Kidney (tissue), 13 donors: ENCODE measurements at regions not wholly inside any gene's neighbourhood (a gene's known extent, or its start where the extent isn't known, plus 50 kb on each side); places are given as distances from the start of the nearest gene placed in this dataset.

Source experiments
- DNase-seq, 5 donors: peaks; one replicate each; pipeline ENCODE4 v3.0.0-alpha.2; 2013 to 2020
- FAIRE-seq: peaks from 2 replicates; lab custom pipeline; 2012; peaks lifted over from hg19 to GRCh38; lab: Jason Lieb, UNC
- H3K27ac ChIP-seq, 2 donors: one replicate each; pipeline ENCODE4 v1.7.0; 2013; ENCODE audit warnings: low read depth in 2 of 2, low read length in 2 of 2, inconsistent platforms in 1 of 2
- H3K27me3 ChIP-seq: one replicate; pipeline ENCODE4 v1.7.1; 2013; ENCODE audit warnings: low read length, inconsistent platforms; ENCODE audit not compliant: control insufficient read depth, insufficient read depth
- H3K36me3 ChIP-seq, 3 donors: one replicate each; pipeline versions ENCODE4 v1.7.0 to v1.7.1; 2013; ENCODE audit warnings: low read length in 3 of 3, control low read depth in 1 of 3, inconsistent platforms in 1 of 3; ENCODE audit not compliant: insufficient read depth in 3 of 3, control insufficient read depth in 2 of 3
- H3K4me1 ChIP-seq, 3 donors: one replicate each; pipeline versions ENCODE4 v1.7.0 to v1.7.1; 2013; ENCODE audit warnings: low read length in 3 of 3, inconsistent platforms in 1 of 3, low read depth in 1 of 3; ENCODE audit not compliant: control insufficient read depth in 2 of 3, insufficient read depth in 2 of 3
- H3K4me3 ChIP-seq, 3 donors: one replicate each; pipeline versions ENCODE4 v1.7.0 to v1.8.1; 2013; ENCODE audit warnings: low read length in 3 of 3, control low read depth in 1 of 3, inconsistent platforms in 1 of 3
- H3K9ac ChIP-seq, 3 donors: one replicate each; pipeline versions ENCODE4 v1.7.0 to v1.7.1; 2013; ENCODE audit warnings: low read length in 3 of 3, control low read depth in 1 of 3, inconsistent platforms in 1 of 3
- H3K9me3 ChIP-seq, 3 donors: one replicate each; pipeline versions ENCODE4 v1.7.0 to v1.7.1; 2013; ENCODE audit warnings: low read length in 3 of 3, control low read depth in 1 of 3, inconsistent platforms in 1 of 3; ENCODE audit not compliant: control insufficient read depth in 2 of 3, insufficient read depth in 1 of 3
- intact Hi-C: fragments of 100-400 bp; cut with DNase I; formaldehyde crosslinking; loops from one replicate; pipeline ENCODE4 v1.11.1; 2022
- TF ChIP-seq, protein P1 (sequence below): IDR thresholded peaks from 3 replicates; pipeline ENCODE4 v1.5.1; 2012; ENCODE audit warnings: mild to moderate bottlenecking, moderate library complexity, borderline replicate concordance; ENCODE audit not compliant: insufficient read depth; ENCODE audit errors: extremely low read depth
- donor health status: control.
- donor health status: control.
- donor health status: control.
- donor health status: control.
- donor health status: control.
- donor health status: DM: yes; HTN: yes; CAD: no.
- donor health status: Normal renal cell carcinoma (clear cell type).

- FAIRE-seq: no peak
- Histone ChIP-seq H3K4me3 (no peak overlapping the region), H3K27ac (no peak overlapping the region), H3K27me3 (no peaks in the 10 kb centered on the region), H3K36me3 (no peaks in the 10 kb centered on the region), H3K4me1 (peaks cover 0 to 6% (median 0%) of the 10 kb centered on the region in 3 donors), H3K9ac (no peak overlapping the region), H3K9me3 (no peaks in the 10 kb centered on the region)
- intact Hi-C loops: no loop called here
- no peak for DNase-seq
- TF ChIP-seq, protein P1, sequence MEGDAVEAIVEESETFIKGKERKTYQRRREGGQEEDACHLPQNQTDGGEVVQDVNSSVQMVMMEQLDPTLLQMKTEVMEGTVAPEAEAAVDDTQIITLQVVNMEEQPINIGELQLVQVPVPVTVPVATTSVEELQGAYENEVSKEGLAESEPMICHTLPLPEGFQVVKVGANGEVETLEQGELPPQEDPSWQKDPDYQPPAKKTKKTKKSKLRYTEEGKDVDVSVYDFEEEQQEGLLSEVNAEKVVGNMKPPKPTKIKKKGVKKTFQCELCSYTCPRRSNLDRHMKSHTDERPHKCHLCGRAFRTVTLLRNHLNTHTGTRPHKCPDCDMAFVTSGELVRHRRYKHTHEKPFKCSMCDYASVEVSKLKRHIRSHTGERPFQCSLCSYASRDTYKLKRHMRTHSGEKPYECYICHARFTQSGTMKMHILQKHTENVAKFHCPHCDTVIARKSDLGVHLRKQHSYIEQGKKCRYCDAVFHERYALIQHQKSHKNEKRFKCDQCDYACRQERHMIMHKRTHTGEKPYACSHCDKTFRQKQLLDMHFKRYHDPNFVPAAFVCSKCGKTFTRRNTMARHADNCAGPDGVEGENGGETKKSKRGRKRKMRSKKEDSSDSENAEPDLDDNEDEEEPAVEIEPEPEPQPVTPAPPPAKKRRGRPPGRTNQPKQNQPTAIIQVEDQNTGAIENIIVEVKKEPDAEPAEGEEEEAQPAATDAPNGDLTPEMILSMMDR: no peak
Observed at GRCh38 chr12:91377436-91377835, 194.8 kb upstream of the DCN start.

DNA sequence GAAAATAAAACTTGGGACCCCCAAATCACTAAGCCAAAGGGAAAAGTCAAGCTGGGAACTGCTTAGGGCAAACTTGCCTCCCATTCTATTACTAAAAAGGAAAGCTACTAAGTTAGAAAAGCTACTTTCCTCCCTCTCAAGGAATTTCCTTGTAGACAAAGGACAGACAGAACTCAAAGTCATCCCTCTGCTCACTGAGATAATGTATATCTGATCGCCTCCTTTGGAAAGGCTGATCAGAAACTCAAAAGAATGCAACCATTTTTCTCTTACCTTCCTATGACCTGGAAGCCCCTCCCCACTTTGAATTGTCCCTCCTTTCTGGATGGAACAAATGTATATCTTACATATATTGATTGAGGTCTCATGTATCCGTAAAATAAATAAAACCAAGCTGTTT, 190.5 kb upstream of the DCN start:
- intact Hi-C loops: no loop called here

GRCh38 chr12:91370086-91370868, 187.7 kb upstream of the DCN start:
- Histone ChIP-seq H3K9me3 (no peaks in the 10 kb centered on the region), H3K27me3 (no peaks in the 10 kb centered on the region), H3K27ac (no peak overlapping the region), H3K4me1 (no peaks in the 10 kb centered on the region), H3K9ac (no peak overlapping the region), H3K36me3 (no peaks in the 10 kb centered on the region), H3K4me3 (no peak overlapping the region)
- DNase-seq: no peak
- intact Hi-C loops: no loop called here
- TF ChIP-seq, protein P1: no peak
- no peak for FAIRE-seq

More for the DNA sequence above, 190.5 kb upstream of the DCN start:
- Histone ChIP-seq H3K27me3 (no peaks in the 10 kb centered on the region), H3K27ac (no peak overlapping the region), H3K36me3 (no peaks in the 10 kb centered on the region), H3K9me3 (no peaks in the 10 kb centered on the region), H3K4me3 (no peak overlapping the region), H3K4me1 (no peaks in the 10 kb centered on the region), H3K9ac (no peak overlapping the region)
- DNase-seq: no peak
- no peak for FAIRE-seq
- TF ChIP-seq, protein P1: no peak

GRCh38 chr12:91368613-91369012, 186.0 kb upstream of the DCN start:
- FAIRE-seq (no peak), DNase-seq (no peak)
- Histone ChIP-seq H3K27me3 (no peaks in the 10 kb centered on the region), H3K4me3 (no peak overlapping the region), H3K27ac (no peak overlapping the region), H3K9me3 (no peaks in the 10 kb centered on the region), H3K4me1 (no peaks in the 10 kb centered on the region), H3K9ac (no peak overlapping the region), H3K36me3 (no peaks in the 10 kb centered on the region)
- intact Hi-C loops: no loop called here
- TF ChIP-seq, protein P1: no peak
